Heart right ventricle (tissue), 16 donors: ENCODE measurements at regions not wholly inside any gene's neighbourhood (a gene's known extent, or its start where the extent isn't known, plus 50 kb on each side); places are given as distances from the start of the nearest gene placed in this dataset.

Experiments
- ATAC-seq, 8 donors: fragments of 200-7000 bp; cut with Tn5 transposase; one replicate each; pipeline ENCODE4 v1.9.1; 2020; ENCODE audit warnings: mild to moderate bottlenecking in 8 of 8, moderate library complexity in 8 of 8, moderate number of reproducible peaks in 1 of 8
- DNase-seq, 2 donors: peaks; one replicate each; pipeline ENCODE4 v3.0.0-alpha.2; 2020
- H3K27ac ChIP-seq, 10 donors: fragments of 200-600 bp; sonication (generic) in 2 of 10; one replicate each; pipeline versions ENCODE4 v1.5.0 to v1.8.0; 2020 to 2022; ENCODE audit warnings: mild to moderate bottlenecking in 3 of 10
- H3K27me3 ChIP-seq, 7 donors: fragments of 200-600 bp; one replicate each; pipeline ENCODE4 v1.8.0; 2021 to 2022; ENCODE audit warnings: mild to moderate bottlenecking in 2 of 7
- H3K36me3 ChIP-seq, 9 donors: fragments of 200-600 bp; sonication (generic) in 1 of 9; one replicate each; pipeline versions ENCODE4 v1.5.0 to v1.8.0; 2020 to 2022; ENCODE audit warnings: mild to moderate bottlenecking in 2 of 9
- H3K4me1 ChIP-seq, 9 donors: fragments of 200-600 bp; sonication (generic) in 1 of 9; one replicate each; pipeline versions ENCODE4 v1.5.0 to v1.8.0; 2020 to 2022; ENCODE audit warnings: mild to moderate bottlenecking in 4 of 9
- H3K4me3 ChIP-seq, 10 donors: fragments of 200-600 bp; sonication (generic) in 2 of 10; one replicate each; pipeline versions ENCODE4 v1.5.0 to v1.8.0; 2020 to 2022; ENCODE audit warnings: mild to moderate bottlenecking in 7 of 10, moderate library complexity in 2 of 10
- H3K9me3 ChIP-seq, 11 donors: fragments of 200-600 bp in 10 of 11; sonication (generic) in 2 of 11; one replicate each; pipeline versions ENCODE4 v1.5.0 to v1.8.0; 2013 to 2022; ENCODE audit warnings: mild to moderate bottlenecking in 2 of 11, control low read depth in 1 of 11, moderate library complexity in 1 of 11
- WGBS, 2 donors: extraction: QIAGEN DNeasy Blood & Tissue Kit; methylation state at CpG; one replicate each; pipeline ENCODE4 v1.1.7; 2013; ENCODE audit warnings: inconsistent platforms in 1 of 2; 5-methylcytosine and 5-hydroxymethylcytosine counted together
- intact Hi-C, 10 donors: fragments of 100-400 bp; cut with DNase I; formaldehyde crosslinking; loops; one replicate each; pipeline versions ENCODE4 v1.11.1 to v1.14.2; 2022
- TF ChIP-seq, protein P1 (sequence below), 9 donors: fragments of 200-600 bp; sonication (generic) in 2 of 9; IDR thresholded peaks; one replicate each; pipeline versions ENCODE4 v1.5.0 to v1.8.0; 2021 to 2022; ENCODE audit warnings: antibody characterized with exemption in 9 of 9, mild to moderate bottlenecking in 5 of 9, moderate library complexity in 1 of 9
- donor health status: Arrhythmogenic right ventricular cardiomyopathy.
- donor health status: ischemic (EF 13 %, LVEDD 7.1; RV severe dilation, severe dysfunction).
- donor health status: healthy with polysubstance abuse.
- donor health status: DM: no; HTN: yes; CAD: no.
- donor health status: DM: no; HTN: no; CAD: no.
- donor health status: ischemic (EF 25% LVEDD 6.9; RV normal size, moderate dysfunction).
- donor health status: ischemic (EF 25% LVEDD 5.7; RV mildly dilated, moderate dysfunction).
- donor health status: healthy.
- donor health status: DM: yes; HTN: yes; CAD: no.
- donor health status: Ischemic cardiomyopathy.
- donor health status: ischemic (EF 35%, LVEDD 5.7; RV mildly dilated, moderate dysfunction).
- donor health status: nonischemic (EF 11% LVEDD 7.7; RV severe dilation, severe dysfunction).
- donor health status: DM: yes; HTN: yes; CAD: no.
- donor health status: PGD.
- donor health status: ischemic (EF 29% LVEDD 5.4; RV normal size, mild dysfunction).
- donor health status: nonischemic (EF 23%, LVEDD 6.1; RV moderate dilation, normal function).

DNA sequence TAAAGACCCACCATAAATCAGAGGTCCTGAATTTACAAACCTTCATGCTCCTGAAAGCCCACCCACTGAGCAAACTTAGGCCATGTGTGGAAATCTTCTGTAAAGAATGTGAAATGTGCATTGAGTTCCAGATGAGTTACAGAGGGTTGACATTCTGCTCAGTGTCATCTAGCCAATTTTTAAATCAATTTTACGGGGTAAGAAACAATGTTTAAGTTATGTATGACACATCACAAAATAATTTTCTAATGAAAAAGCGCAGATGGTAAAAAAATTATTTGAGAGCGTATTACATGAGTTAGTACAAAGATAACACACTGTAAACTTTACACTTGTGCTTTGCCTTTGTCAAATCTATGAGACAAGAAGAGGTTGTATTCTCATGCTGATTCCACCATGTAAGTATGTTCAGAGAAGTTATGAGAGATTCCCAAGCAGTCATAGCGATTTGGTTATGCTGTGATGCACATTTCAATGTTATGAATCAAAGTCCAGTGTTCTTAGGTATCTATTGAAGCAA, 446.3 kb downstream of the ADCYAP1 start:
- Histone ChIP-seq H3K4me1 (no peaks in the 10 kb centered on the region), H3K27ac (no peak overlapping the region), H3K9me3 (peaks cover 0 to 6% (median 0%) of the 10 kb centered on the region in 11 donors), H3K4me3 (no peak overlapping the region), H3K27me3 (no peaks in the 10 kb centered on the region), H3K36me3 (no peaks in the 10 kb centered on the region)
- intact Hi-C loops: no loop called here
- TF ChIP-seq, protein P1, sequence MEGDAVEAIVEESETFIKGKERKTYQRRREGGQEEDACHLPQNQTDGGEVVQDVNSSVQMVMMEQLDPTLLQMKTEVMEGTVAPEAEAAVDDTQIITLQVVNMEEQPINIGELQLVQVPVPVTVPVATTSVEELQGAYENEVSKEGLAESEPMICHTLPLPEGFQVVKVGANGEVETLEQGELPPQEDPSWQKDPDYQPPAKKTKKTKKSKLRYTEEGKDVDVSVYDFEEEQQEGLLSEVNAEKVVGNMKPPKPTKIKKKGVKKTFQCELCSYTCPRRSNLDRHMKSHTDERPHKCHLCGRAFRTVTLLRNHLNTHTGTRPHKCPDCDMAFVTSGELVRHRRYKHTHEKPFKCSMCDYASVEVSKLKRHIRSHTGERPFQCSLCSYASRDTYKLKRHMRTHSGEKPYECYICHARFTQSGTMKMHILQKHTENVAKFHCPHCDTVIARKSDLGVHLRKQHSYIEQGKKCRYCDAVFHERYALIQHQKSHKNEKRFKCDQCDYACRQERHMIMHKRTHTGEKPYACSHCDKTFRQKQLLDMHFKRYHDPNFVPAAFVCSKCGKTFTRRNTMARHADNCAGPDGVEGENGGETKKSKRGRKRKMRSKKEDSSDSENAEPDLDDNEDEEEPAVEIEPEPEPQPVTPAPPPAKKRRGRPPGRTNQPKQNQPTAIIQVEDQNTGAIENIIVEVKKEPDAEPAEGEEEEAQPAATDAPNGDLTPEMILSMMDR (IDR thresholded peaks at IDR 0.05): no peak
- DNase-seq: no peak
- 69 to 74% methylated on average over 4 of the region's 4 CpGs for WGBS, 2 donors
- ATAC-seq: no peak

DNA sequence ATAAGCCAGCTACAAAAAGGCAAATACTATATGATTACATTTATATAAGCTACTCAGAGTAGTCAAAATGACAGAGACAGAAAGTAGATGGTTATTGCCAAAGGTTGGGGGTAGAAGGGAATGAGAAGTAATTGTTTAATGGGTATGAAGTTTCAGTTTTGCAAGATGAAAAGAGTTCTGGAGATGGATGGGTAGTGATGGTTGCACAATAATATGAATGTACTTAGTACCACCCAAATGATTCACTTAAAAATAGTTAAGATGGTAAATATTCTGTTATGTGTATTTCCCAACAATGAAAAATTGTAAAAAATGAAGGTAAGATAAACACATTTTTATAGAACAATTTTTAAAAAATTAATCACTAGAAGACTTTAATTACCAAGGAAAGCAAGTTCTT, 448.4 kb downstream of the ADCYAP1 start:
- no peaks in the 10 kb centered on the region for H3K36me3 ChIP-seq
- H3K4me3 ChIP-seq: no peak overlapping the region
- TF ChIP-seq, protein P1 (IDR thresholded peaks at IDR 0.05): no peak
- no peaks in the 10 kb centered on the region for H3K27me3 ChIP-seq
- H3K4me1 ChIP-seq: no peaks in the 10 kb centered on the region
- intact Hi-C loops: no loop called here
- no peak overlapping the region for H3K27ac ChIP-seq
- DNase-seq: no peak
- H3K9me3 ChIP-seq: peaks cover 0 to 6% (median 0%) of the 10 kb centered on the region in 11 donors
- ATAC-seq: no peak

DNA sequence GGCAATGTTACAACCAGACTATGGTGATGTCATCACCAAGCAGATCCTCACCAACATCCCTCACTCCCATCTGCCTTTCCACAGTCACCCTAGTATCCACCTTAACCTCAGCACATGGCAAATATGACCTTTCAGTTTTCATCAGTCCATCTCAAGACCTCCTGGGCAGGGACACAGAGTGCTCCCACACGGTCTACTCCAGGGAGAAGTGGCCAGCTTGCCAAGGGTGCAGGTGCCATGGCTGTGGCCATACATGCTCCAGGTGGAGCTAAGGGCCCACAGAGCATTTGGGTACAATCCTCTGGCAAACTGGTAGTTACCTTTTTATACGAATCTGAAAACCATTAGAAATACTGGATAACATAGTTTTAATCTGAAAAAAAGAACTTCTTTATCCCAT, 453.1 kb downstream of the ADCYAP1 start:
- intact Hi-C loops: no loop called here
- Histone ChIP-seq H3K27ac (no peak overlapping the region), H3K36me3 (no peaks in the 10 kb centered on the region), H3K9me3 (peaks cover 0 to 6% (median 0%) of the 10 kb centered on the region in 11 donors), H3K4me3 (no peak overlapping the region), H3K27me3 (no peaks in the 10 kb centered on the region), H3K4me1 (no peaks in the 10 kb centered on the region)
- TF ChIP-seq, protein P1 (IDR thresholded peaks at IDR 0.05): no peak
- ATAC-seq (no peak), DNase-seq (no peak)
- 69 to 70% methylated on average over 2 of the region's 2 CpGs for WGBS, 2 donors

DNA sequence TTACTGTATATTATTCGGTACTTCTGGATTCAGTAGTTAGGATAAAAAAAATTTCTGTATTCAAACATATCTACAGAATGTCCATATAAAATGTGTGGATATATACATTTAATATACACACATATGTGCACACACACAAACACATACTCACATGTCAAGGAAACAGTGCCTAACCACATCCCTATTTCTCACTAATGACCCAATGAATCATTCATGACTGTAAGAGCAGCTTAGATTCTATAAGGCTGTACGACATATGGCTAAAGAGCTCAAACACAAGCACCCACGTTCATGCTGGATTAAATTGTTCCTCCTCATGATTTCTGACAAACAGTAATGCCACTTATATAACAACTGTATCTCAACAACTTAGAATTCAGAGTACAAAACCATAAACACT, 457.3 kb downstream of the ADCYAP1 start:
- DNase-seq (no peak), ATAC-seq (no peak)
- H3K27ac ChIP-seq: no peak overlapping the region
- H3K4me3 ChIP-seq: no peak overlapping the region
- no peaks in the 10 kb centered on the region for H3K27me3 ChIP-seq
- no peaks in the 10 kb centered on the region for H3K36me3 ChIP-seq
- no peaks in the 10 kb centered on the region for H3K4me1 ChIP-seq
- no peaks in the 10 kb centered on the region for H3K9me3 ChIP-seq
- intact Hi-C loops: no loop called here
- WGBS, 2 donors: 68 to 70% methylated on average over 3 of the region's 3 CpGs
- TF ChIP-seq, protein P1 (IDR thresholded peaks at IDR 0.05): no peak
